DMS53 (cell line): ENCODE measurements at regions not wholly inside any gene's neighbourhood (a gene's known extent, or its start where the extent isn't known, plus 50 kb on each side); places are given as distances from the start of the nearest gene placed in this dataset.

Source experiments
- DNase-seq: peaks from one replicate; lab custom pipeline; 2025; lab: John Stamatoyannopoulos, UW

- DNase-seq: no peak
Measured at GRCh38 chr20:51335329-51335841, 207.1 kb downstream of the NFATC2 start.

GRCh38 chr20:51334609-51335008, 207.9 kb downstream of the NFATC2 start:
- no peak for DNase-seq

GRCh38 chr20:51333971-51334370, 208.5 kb downstream of the NFATC2 start:
- no peak for DNase-seq

GRCh38 chr20:51333446-51333845, 209.1 kb downstream of the NFATC2 start:
- DNase-seq: no peak

GRCh38 chr20:51331481-51331880, 211.0 kb downstream of the NFATC2 start:
- no peak for DNase-seq

GRCh38 chr20:51329845-51330244, 212.7 kb downstream of the NFATC2 start:
- DNase-seq: no peak

- no peak for DNase-seq
Measured at GRCh38 chr20:51327251-51327841, 215.2 kb downstream of the NFATC2 start.

GRCh38 chr20:51326201-51326819, 216.2 kb downstream of the NFATC2 start:
- DNase-seq: peak; percentile 50

GRCh38 chr20:51322164-51322707, 220.3 kb downstream of the NFATC2 start:
- DNase-seq: no peak

GRCh38 chr20:51321343-51322163, 221.0 kb downstream of the NFATC2 start:
- no peak for DNase-seq

- no peak for DNase-seq
Measured at GRCh38 chr20:51319522-51319921, 223.0 kb downstream of the NFATC2 start.

- peak; percentile 30 for DNase-seq
Measured at GRCh38 chr20:51318058-51318949, 224.2 kb downstream of the NFATC2 start.

GRCh38 chr20:51315390-51315789, 227.1 kb downstream of the NFATC2 start:
- no peak for DNase-seq

- no peak for DNase-seq
Measured at GRCh38 chr20:51313358-51313827, 229.1 kb downstream of the NFATC2 start.

GRCh38 chr20:51312480-51312783, 230.1 kb downstream of the NFATC2 start:
- DNase-seq: no peak

GRCh38 chr20:51311636-51312479, 230.7 kb downstream of the NFATC2 start:
- no peak for DNase-seq

GRCh38 chr20:51310216-51310615, 232.3 kb downstream of the NFATC2 start:
- DNase-seq: no peak

GRCh38 chr20:51309128-51309527, 233.4 kb downstream of the NFATC2 start:
- DNase-seq: no peak

- DNase-seq: peak; percentile 54
Measured at GRCh38 chr20:51306521-51307358, 235.8 kb downstream of the NFATC2 start.

- DNase-seq: no peak
Measured at GRCh38 chr20:51306081-51306480, 236.4 kb downstream of the NFATC2 start.
